Trophoblast cell (in vitro differentiated cells and primary cell): ENCODE measurements at regions not wholly inside any gene's neighbourhood (a gene's known extent, or its start where the extent isn't known, plus 50 kb on each side); places are given as distances from the start of the nearest gene placed in this dataset.

ENCODE experiments used
- DNase-seq, 2 donors: peaks; one replicate each; pipeline ENCODE4 v3.0.0-alpha.2; 2016
- H2AFZ ChIP-seq: 2 replicates; pipeline ENCODE4 v1.6.1; 2013; ENCODE audit warnings: low read length, moderate library complexity, mild to moderate bottlenecking; ENCODE audit not compliant: insufficient read depth, poor library complexity
- H2AK5ac ChIP-seq: 2 replicates; pipeline ENCODE4 v1.6.1; 2013; ENCODE audit warnings: mild to moderate bottlenecking, low read length
- H2BK120ac ChIP-seq: 2 replicates; pipeline ENCODE4 v1.6.1; 2013; ENCODE audit warnings: low read length, mild to moderate bottlenecking, moderate library complexity; ENCODE audit not compliant: insufficient read depth, poor library complexity
- H2BK12ac ChIP-seq: 2 replicates; pipeline ENCODE4 v1.6.1; 2013; ENCODE audit warnings: mild to moderate bottlenecking, low read length, moderate library complexity
- H2BK5ac ChIP-seq: 2 replicates; pipeline ENCODE4 v1.6.1; 2013; ENCODE audit warnings: low read length, low read depth, moderate library complexity, mild to moderate bottlenecking; ENCODE audit not compliant: poor library complexity
- H3K14ac ChIP-seq: 2 replicates; pipeline ENCODE4 v1.6.1; 2013; ENCODE audit warnings: mild to moderate bottlenecking, low read length
- H3K18ac ChIP-seq: 2 replicates; pipeline ENCODE4 v1.6.1; 2013; ENCODE audit warnings: mild to moderate bottlenecking, low read length
- H3K23ac ChIP-seq: 2 replicates; pipeline ENCODE4 v1.6.1; 2013; ENCODE audit warnings: low read length
- H3K27ac ChIP-seq: 2 replicates; pipeline ENCODE4 v1.5.1; 2013; ENCODE audit warnings: low read depth, mild to moderate bottlenecking, inconsistent platforms, low read length, moderate library complexity
- H3K27me3 ChIP-seq: 2 replicates; pipeline ENCODE4 v1.6.1; 2013; ENCODE audit warnings: inconsistent platforms, mild to moderate bottlenecking, low read length, moderate library complexity; ENCODE audit not compliant: insufficient read depth
- H3K36me3 ChIP-seq, 2 experiments: 1 replicate in 1 of 2; 2 replicates in 1 of 2; pipeline ENCODE4 v1.6.1; 2013; ENCODE audit warnings: low read length in 2 of 2, mild to moderate bottlenecking in 2 of 2, moderate library complexity in 1 of 2; ENCODE audit not compliant: insufficient read depth in 2 of 2, control insufficient read depth in 1 of 2
- H3K4ac ChIP-seq: 2 replicates; pipeline ENCODE4 v1.6.1; 2013; ENCODE audit warnings: low read depth, mild to moderate bottlenecking, low read length, moderate library complexity
- H3K4me1 ChIP-seq, 2 experiments: 1 replicate in 1 of 2; 2 replicates in 1 of 2; pipeline ENCODE4 v1.6.1; 2013; ENCODE audit warnings: low read length in 2 of 2, mild to moderate bottlenecking in 2 of 2, moderate library complexity in 1 of 2; ENCODE audit not compliant: insufficient read depth in 2 of 2, control insufficient read depth in 1 of 2
- H3K4me2 ChIP-seq: 2 replicates; pipeline ENCODE4 v1.6.1; 2013; ENCODE audit warnings: inconsistent platforms, mild to moderate bottlenecking, low read length, moderate library complexity
- H3K4me3 ChIP-seq: 2 replicates; pipeline ENCODE4 v1.5.1; 2013; ENCODE audit warnings: mild to moderate bottlenecking, low read depth, low read length, inconsistent platforms
- H3K79me1 ChIP-seq: one replicate; pipeline ENCODE4 v1.6.1; 2013; ENCODE audit warnings: low read length
- H3K79me2 ChIP-seq: 2 replicates; pipeline ENCODE4 v1.6.1; 2013; ENCODE audit warnings: low read length, mild to moderate bottlenecking; ENCODE audit not compliant: control insufficient read depth, insufficient read depth, poor library complexity
- H3K9ac ChIP-seq: 2 replicates; pipeline ENCODE4 v1.6.1; 2013; ENCODE audit warnings: mild to moderate bottlenecking, low read length
- H3K9me3 ChIP-seq: 2 replicates; pipeline ENCODE4 v1.6.1; 2013; ENCODE audit warnings: low read depth, mild to moderate bottlenecking, control low read depth, inconsistent platforms, low read length; ENCODE audit not compliant: insufficient read depth
- H4K12ac ChIP-seq: 2 replicates; pipeline ENCODE4 v1.6.1; 2013; ENCODE audit warnings: low read depth, mild to moderate bottlenecking, low read length, moderate library complexity
- H4K8ac ChIP-seq: 2 replicates; pipeline ENCODE4 v1.6.1; 2013; ENCODE audit warnings: low read depth, mild to moderate bottlenecking, low read length, moderate library complexity
- H4K91ac ChIP-seq: one replicate; pipeline ENCODE4 v1.6.1; 2013; ENCODE audit warnings: low read depth, mild to moderate bottlenecking, low read length, moderate library complexity
- WGBS: extraction: QIAGEN DNeasy Blood & Tissue Kit; methylation state at CpG from one replicate; pipeline ENCODE4 v1.1.7; 2013; ENCODE audit warnings: missing lambda C conversion rate; ENCODE audit not compliant: insufficient read length, insufficient coverage; ENCODE audit errors: extremely low coverage; 5-methylcytosine and 5-hydroxymethylcytosine counted together

DNA sequence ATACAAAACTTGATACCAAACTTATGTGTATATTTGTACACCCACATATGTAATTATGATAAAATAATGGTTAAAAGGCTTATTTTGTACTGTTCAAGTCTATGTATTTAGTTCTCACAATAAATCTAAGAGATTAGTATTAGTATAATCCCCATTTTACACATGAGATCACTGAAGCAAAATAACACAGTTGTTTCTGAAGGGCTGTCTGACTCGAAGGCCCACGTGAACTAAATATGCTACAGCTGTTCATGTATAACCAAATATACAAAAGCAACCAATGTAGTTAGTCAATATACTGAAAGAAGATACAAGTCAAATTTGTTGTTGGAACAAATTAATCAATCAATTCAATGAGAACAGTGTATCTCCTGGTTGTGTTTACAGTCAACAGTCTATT, 959.2 kb downstream of the EPHA7 start:
- Histone ChIP-seq H3K4me1 (no peaks in the 10 kb centered on the region), H3K23ac (no peak overlapping the region), H2AK5ac (no peak overlapping the region), H4K12ac (no peak overlapping the region), H3K79me2 (no peaks in the 10 kb centered on the region), H4K8ac (no peak overlapping the region), H3K36me3 (no peaks in the 10 kb centered on the region), H3K4me3 (no peak overlapping the region), H3K18ac (no peak overlapping the region), H3K14ac (no peak overlapping the region), H2AFZ (no peak overlapping the region), H2BK5ac (no peak overlapping the region), H2BK120ac (no peak overlapping the region), H3K79me1 (no peaks in the 10 kb centered on the region), H3K27me3 (no peaks in the 10 kb centered on the region), H3K4me2 (no peak overlapping the region), H3K4ac (no peak overlapping the region), H3K27ac (no peak overlapping the region), H3K9ac (no peak overlapping the region), H3K9me3 (peaks cover under 1% of the 10 kb centered on the region), H2BK12ac (no peak overlapping the region), H4K91ac (no peak overlapping the region)
- no CpG with 5 or more reads among the region's 2 CpGs for WGBS
- no peak for DNase-seq

DNA sequence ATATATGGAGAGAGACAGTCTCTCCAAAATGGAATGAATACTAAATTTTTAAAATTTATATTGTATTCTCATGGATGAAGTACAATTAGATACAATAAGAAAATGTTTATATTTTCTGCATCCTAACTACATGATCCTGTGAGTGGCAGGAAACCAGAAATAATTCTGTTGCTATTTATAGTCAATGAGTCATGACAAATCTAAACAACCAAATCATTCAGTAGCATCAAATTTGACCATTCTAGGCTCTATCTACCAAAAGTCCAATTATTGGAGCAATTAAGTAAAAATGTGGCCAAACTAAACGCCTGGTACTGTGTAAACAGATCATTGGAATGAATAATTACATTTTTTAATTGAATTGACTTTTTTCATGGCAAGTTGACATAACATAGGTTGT, 959.8 kb downstream of the EPHA7 start:
- H2AK5ac ChIP-seq, result no peak overlapping the region
- no peak overlapping the region for H3K18ac ChIP-seq
- no peaks in the 10 kb centered on the region for H3K36me3 ChIP-seq
- H3K27me3 ChIP-seq, result no peaks in the 10 kb centered on the region
- H2BK5ac ChIP-seq, result no peak overlapping the region
- no peak overlapping the region for H2BK120ac ChIP-seq
- H3K4ac ChIP-seq, result no peak overlapping the region
- no peaks in the 10 kb centered on the region for H3K4me1 ChIP-seq
- H4K8ac ChIP-seq, result no peak overlapping the region
- H3K14ac ChIP-seq, result no peak overlapping the region
- H4K12ac ChIP-seq, result no peak overlapping the region
- H3K4me2 ChIP-seq, result no peak overlapping the region
- H2BK12ac ChIP-seq, result no peak overlapping the region
- no peak overlapping the region for H3K23ac ChIP-seq
- H3K9ac ChIP-seq, result no peak overlapping the region
- H3K9me3 ChIP-seq, result no peaks in the 10 kb centered on the region
- H2AFZ ChIP-seq, result no peak overlapping the region
- H4K91ac ChIP-seq, result no peak overlapping the region
- no peak overlapping the region for H3K27ac ChIP-seq
- no peaks in the 10 kb centered on the region for H3K79me2 ChIP-seq
- WGBS, result no CpG with 5 or more reads among the region's 1 CpG
- H3K4me3 ChIP-seq, result no peak overlapping the region
- no peaks in the 10 kb centered on the region for H3K79me1 ChIP-seq
- DNase-seq, result no peak

DNA sequence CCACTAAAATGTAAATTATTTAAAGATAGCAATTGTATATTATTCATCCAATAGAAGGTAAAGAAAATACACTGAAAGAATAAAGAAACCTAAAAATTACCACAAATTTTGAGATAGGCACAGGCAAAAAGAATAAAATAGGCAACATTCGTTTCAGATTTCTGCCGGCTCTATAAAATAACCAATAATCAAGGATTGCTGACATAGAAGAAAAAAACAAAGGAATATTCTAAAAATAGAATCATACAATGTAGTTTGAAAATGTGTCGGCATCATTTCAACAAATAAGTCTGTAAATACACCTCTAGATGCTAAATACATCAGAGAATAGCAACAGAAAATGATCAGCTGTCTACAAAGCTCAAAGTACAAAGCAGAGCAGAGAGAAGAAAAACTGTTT, 973.3 kb downstream of the EPHA7 start:
- WGBS, result no CpG with 5 or more reads among the region's 3 CpGs
- Histone ChIP-seq H2AK5ac (no peak overlapping the region), H4K12ac (no peak overlapping the region), H3K9ac (no peak overlapping the region), H3K79me1 (no peaks in the 10 kb centered on the region), H3K23ac (no peak overlapping the region), H3K4me2 (no peak overlapping the region), H2BK5ac (no peak overlapping the region), H4K91ac (no peak overlapping the region), H3K18ac (no peak overlapping the region), H3K4me3 (no peak overlapping the region), H3K36me3 (no peaks in the 10 kb centered on the region), H3K4ac (no peak overlapping the region), H2BK12ac (no peak overlapping the region), H2BK120ac (no peak overlapping the region), H3K27me3 (no peaks in the 10 kb centered on the region), H3K9me3 (no peaks in the 10 kb centered on the region), H3K27ac (no peak overlapping the region), H2AFZ (no peak overlapping the region), H3K79me2 (no peaks in the 10 kb centered on the region), H4K8ac (no peak overlapping the region), H3K14ac (no peak overlapping the region), H3K4me1 (no peaks in the 10 kb centered on the region)
- no peak for DNase-seq

DNA sequence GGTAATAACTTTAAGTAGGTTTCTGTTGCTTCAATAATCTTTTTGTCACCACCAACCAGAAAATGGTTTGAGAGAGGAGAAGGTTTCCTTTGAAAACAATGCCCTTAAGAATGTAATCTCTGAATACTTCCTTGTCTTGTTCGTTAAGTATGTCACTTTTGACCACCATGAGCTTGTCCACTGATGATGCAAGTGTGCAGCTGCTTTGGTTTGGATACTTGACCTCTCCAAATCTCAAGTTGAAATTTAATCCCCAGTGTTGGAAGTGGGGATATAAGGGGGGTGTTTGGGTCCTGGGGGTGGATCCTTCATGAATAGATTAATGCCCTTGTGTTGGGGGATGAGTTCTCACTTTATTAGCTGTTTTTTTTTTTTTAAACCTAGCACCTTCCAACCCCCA, 985.4 kb downstream of the EPHA7 start:
- WGBS, result no CpG with 5 or more reads among the region's 1 CpG

More for the DNA sequence above, 985.4 kb downstream of the EPHA7 start:
- H3K14ac ChIP-seq, result no peak overlapping the region
- H3K79me1 ChIP-seq, result no peaks in the 10 kb centered on the region
- H2BK5ac ChIP-seq, result no peak overlapping the region
- no peak overlapping the region for H4K91ac ChIP-seq
- no peak overlapping the region for H3K18ac ChIP-seq
- H3K27ac ChIP-seq, result no peak overlapping the region
- no peaks in the 10 kb centered on the region for H3K9me3 ChIP-seq
- no peak overlapping the region for H3K4ac ChIP-seq
- H3K9ac ChIP-seq, result no peak overlapping the region
- no peak overlapping the region for H3K4me3 ChIP-seq
- H3K4me1 ChIP-seq, result no peaks in the 10 kb centered on the region
- no peaks in the 10 kb centered on the region for H3K79me2 ChIP-seq
- no peak overlapping the region for H2BK12ac ChIP-seq
- no peaks in the 10 kb centered on the region for H3K27me3 ChIP-seq
- H3K36me3 ChIP-seq, result no peaks in the 10 kb centered on the region
- H2AK5ac ChIP-seq, result no peak overlapping the region
- no peak overlapping the region for H3K4me2 ChIP-seq
- no peak overlapping the region for H4K8ac ChIP-seq
- DNase-seq, result peak in 1 of 2 donors; percentile 14
- no peak overlapping the region for H3K23ac ChIP-seq
- no peak overlapping the region for H2BK120ac ChIP-seq
- no peak overlapping the region for H4K12ac ChIP-seq
- no peak overlapping the region for H2AFZ ChIP-seq
